GM11168 (cell line): ENCODE measurements at regions not wholly inside any gene's neighbourhood (a gene's known extent, or its start where the extent isn't known, plus 50 kb on each side); places are given as distances from the start of the nearest gene placed in this dataset.
"Not testable (repeated sequence)": the region's sequence is repeated elsewhere in the genome, so short reads cannot be mapped to it uniquely, and the experiment has no call there.

ENCODE experiments used
- in situ Hi-C: fragments of 300-500 bp; cut with MboI; formaldehyde crosslinking; loops from one replicate; pipeline ENCODE4 v1.12.0; 2022; ENCODE audit warnings: low sequenced_read_pairs; ENCODE audit not compliant: unreplicated experiment

- in situ Hi-C loops: no loop called here
Observed at GRCh38 chr6:113362301-113363047, 494.7 kb upstream of the MARCKS start.

- in situ Hi-C loops: no loop called here
Observed at GRCh38 chr6:113363048-113363798, 493.9 kb upstream of the MARCKS start.

- in situ Hi-C loops: no loop called here
Observed at GRCh38 chr6:113363866-113364265, 493.3 kb upstream of the MARCKS start.

GRCh38 chr6:113364766-113365165 lies 492.4 kb upstream of the MARCKS start:
- in situ Hi-C loops: no loop called here

GRCh38 chr6:113365191-113365590 lies 492.0 kb upstream of the MARCKS start:
- in situ Hi-C loops: no loop called here

GRCh38 chr6:113366505-113366904 lies 490.6 kb upstream of the MARCKS start:
- in situ Hi-C loops: no loop called here

GRCh38 chr6:113370508-113371502 lies 486.3 kb upstream of the MARCKS start:
- in situ Hi-C loops: no loop called here

- in situ Hi-C loops: not testable (repeated sequence)
Observed at GRCh38 chr6:113375466-113375865, 481.7 kb upstream of the MARCKS start.

- in situ Hi-C loops: no loop called here
Observed at GRCh38 chr6:113375950-113376846, 480.9 kb upstream of the MARCKS start.

GRCh38 chr6:113376847-113377165 lies 480.3 kb upstream of the MARCKS start:
- in situ Hi-C loops: no loop called here

- in situ Hi-C loops: no loop called here
Observed at GRCh38 chr6:113377362-113377942, 479.7 kb upstream of the MARCKS start.

GRCh38 chr6:113380591-113380990 lies 476.6 kb upstream of the MARCKS start:
- in situ Hi-C loops: no loop called here

- in situ Hi-C loops: no loop called here
Observed at GRCh38 chr6:113381232-113381631, 475.9 kb upstream of the MARCKS start.

- in situ Hi-C loops: no loop called here
Observed at GRCh38 chr6:113381959-113382358, 475.2 kb upstream of the MARCKS start.

- in situ Hi-C loops: no loop called here
Observed at GRCh38 chr6:113383701-113384100, 473.4 kb upstream of the MARCKS start.

- in situ Hi-C loops: no loop called here
Observed at GRCh38 chr6:113385020-113385431, 472.1 kb upstream of the MARCKS start.

- in situ Hi-C loops: no loop called here
Observed at GRCh38 chr6:113388996-113389395, 468.1 kb upstream of the MARCKS start.

- in situ Hi-C loops: no loop called here
Observed at GRCh38 chr6:113392551-113393055, 464.5 kb upstream of the MARCKS start.

GRCh38 chr6:113394216-113394615 lies 462.9 kb upstream of the MARCKS start:
- in situ Hi-C loops: no loop called here
